ENCODE measurements at regions not wholly inside any gene's neighbourhood (a gene's known extent, or its start where the extent isn't known, plus 50 kb on each side); places are given as distances from the start of the nearest gene placed in this dataset.

DNA sequence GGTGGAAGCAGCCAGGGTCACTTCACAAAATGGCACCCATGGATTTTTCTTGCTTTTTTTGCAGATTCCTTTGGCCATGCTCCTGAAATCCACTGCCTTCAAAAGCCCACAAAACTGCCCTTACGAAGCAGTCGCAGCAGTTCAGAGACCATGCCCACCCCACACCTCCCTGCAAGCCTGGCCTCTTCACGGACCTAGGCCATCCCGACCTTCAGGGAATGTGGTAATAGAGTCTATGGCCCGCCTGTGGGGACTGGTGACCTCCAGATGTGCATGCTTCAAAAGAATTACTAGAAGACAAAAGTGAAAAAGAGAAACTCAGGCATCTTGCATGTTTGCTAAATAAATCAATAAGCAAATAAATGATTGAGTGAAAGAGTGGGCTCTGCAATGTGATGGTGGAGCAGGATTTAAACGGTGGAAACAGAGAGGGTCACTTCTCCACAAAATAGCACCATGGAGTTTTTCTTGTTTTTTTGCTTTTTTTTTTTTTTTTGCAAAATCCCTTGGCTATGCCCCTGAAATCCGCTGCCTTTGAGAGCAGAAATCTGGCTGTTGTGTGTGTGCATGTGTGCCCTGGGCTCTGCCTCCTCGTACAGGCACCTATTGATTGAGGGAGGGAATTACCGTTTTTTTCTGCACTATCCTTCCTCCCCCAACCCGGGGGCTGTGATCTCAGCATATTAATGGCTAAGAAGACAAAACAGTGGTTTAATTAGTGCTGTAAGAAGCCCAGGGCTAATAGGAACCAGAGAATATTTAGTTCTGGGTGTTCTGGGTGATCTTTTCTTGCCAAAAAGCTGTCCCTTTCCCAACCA is 107.4 kb downstream of the PXDC1 start:
- DNase-seq (ENCODE audit: low read depth in 4 of 4, low spot score in 3 of 4), result no peak

DNA sequence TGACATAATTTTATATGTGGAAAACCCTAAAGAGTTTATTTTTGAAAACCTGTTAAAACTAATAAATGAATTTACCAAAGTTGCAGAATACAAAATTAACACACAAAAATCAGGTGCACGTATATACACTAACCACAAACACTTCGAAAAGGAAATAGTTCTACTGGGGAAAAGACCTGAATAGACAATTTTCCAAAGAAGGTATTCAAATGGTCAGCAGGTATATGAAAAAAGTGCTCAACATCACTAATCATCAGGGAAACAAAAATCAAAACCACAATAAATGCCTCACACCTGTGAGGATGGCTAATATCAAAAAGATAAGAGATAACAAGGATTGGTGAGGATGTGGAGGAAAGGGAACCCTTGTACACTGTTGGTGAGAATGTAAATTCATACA is 110.6 kb downstream of the PXDC1 start:
- no peak for DNase-seq (ENCODE audit: low read depth in 4 of 4, low spot score in 3 of 4)

DNA sequence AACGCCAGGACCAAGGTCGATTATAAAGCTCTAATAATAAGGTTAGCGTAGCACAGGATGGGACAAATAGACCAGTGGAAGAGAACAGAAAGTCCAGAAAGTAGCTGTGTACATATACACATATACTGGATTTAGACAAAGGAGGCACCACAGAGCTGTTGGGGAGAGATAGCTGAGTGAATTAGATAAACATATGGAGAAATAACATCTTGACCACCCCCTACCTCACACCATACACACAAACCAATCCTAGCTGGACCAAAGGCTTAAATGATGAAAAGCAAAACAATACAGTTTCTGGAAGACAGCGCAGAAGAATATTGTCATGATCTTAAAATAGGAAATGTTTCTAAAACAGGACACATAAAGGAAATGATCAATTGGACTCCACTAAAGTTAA is 112.9 kb downstream of the PXDC1 start:
- no peak for DNase-seq (ENCODE audit: low read depth in 4 of 4, low spot score in 3 of 4)

DNA sequence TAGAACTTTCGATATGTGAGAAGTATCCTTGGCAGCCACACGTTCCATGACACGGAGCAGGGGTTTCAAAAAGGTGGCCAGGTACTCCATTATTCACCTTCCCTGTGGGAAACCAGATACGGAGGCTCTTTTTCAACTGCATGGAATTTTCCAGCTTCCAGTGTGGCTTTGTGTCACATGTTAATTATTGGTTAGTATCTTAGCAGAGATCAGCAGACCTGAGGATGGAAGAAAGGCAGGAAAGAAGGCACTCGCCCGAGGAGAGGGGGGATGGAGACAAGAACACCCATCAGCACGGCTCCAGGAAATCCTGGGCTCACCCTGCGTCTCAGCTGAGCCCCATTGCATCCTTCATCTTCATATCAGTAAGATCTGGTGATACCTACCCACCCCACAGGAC is 115.5 kb downstream of the PXDC1 start:
- no peak for DNase-seq (ENCODE audit: low read depth in 4 of 4, low spot score in 3 of 4)

DNA sequence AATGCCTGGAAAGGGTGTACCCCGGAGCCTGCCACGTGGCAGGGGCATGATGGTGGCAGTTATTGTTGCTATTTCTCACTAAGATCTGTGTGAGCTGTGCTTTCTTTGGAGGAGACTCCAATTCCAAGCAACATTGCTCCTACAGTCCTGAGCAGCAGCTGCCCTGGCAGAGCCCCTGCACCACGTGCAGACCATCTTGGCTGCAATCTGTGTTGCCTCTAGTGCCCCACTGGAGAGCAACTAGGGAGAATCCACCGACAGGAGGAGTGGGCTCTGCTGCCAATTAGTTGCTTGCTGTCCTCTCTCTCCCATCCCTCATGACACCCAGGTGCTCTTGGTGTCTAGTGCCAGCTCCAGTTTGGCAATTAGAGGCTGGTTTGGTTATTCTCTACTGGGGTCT is 116.0 kb downstream of the PXDC1 start:
- DNase-seq (ENCODE audit: low read depth in 4 of 4, low spot score in 3 of 4), result no peak

DNA sequence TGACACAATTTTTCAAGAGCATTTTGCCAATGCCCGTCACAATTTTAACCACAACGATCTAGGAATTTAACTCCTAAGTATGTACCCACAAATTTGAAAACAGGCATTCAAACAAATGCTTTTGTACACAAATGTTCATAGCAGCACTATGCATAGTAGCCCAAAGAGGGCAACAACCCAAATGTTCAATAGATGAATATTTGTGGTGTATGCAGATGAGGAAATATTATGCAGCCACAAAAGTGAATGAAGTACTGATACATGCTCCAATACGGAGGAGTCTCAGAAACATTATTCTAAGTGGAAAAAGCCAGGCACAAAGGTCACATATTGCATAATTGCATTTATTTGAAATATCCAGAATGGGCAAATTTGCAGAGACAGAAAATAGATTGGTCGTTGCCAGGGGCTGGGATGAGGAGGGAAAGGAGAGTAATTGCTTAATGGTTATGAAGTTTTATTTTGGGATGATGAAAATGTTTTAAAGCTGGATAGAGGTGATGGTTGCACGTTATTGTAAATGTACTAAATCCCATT is 117.2 kb downstream of the PXDC1 start:
- no peak for DNase-seq (ENCODE audit: low read depth in 4 of 4, low spot score in 3 of 4)

DNA sequence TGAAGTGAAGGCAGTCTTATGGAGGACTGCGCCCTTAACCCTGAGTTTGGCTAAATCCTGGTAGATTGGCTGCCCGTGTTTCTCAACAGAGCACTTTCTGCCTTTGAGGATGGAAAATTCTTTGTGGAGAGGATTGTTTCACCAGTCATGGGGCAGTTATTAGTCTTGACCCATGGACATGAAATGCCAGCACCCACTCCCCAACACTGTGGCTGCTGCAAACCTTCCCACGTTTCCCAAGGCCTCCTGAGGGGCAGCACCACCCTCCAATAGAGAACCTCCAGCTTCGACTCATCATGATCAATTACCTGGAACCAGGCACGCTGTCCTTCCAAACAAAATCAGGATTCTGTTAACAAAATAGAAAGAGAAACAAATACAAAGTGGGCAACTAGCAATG is 117.8 kb downstream of the PXDC1 start:
- DNase-seq (ENCODE audit: low read depth in 4 of 4, low spot score in 3 of 4), result no peak

DNA sequence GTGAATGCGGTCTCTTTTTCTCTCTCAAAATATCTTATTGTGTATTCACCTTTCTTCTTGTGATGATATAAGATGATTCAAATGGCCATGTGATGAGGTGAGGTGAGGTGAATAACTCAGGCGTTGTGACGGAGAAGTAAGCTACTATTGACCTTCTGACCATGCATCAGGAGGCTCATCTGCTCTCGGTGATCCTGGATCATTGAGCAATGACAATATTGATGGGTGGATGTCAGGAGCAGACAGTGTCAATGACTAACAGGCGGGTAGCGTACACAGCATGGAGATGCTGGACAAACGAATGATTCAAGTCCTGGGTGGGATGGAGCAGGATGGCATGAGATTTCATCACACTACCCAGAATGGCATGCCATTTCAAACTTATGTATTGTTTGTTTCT is 119.6 kb downstream of the PXDC1 start:
- DNase-seq (ENCODE audit: low read depth in 4 of 4, low spot score in 3 of 4), result no peak

DNA sequence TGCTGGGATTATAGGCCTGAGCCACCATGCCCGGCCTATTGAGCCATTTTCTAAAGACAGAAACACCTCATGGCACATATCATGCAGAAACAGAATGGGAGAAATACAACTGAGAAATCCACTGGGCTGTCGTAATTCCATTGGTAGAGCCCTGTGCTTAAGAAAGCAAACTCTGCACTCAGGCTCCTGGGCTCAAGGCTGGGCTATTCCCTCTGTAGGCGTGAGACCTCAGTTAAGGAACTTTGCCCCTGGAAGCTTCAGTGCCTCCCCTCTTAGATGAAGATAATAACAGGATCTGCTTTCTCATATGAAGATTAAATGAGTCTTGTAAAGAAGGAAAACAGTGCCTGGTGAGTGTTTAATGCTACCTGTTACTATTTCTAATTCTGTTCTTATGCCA is 120.3 kb downstream of the PXDC1 start:
- no peak for DNase-seq (ENCODE audit: low read depth in 4 of 4, low spot score in 3 of 4)

DNA sequence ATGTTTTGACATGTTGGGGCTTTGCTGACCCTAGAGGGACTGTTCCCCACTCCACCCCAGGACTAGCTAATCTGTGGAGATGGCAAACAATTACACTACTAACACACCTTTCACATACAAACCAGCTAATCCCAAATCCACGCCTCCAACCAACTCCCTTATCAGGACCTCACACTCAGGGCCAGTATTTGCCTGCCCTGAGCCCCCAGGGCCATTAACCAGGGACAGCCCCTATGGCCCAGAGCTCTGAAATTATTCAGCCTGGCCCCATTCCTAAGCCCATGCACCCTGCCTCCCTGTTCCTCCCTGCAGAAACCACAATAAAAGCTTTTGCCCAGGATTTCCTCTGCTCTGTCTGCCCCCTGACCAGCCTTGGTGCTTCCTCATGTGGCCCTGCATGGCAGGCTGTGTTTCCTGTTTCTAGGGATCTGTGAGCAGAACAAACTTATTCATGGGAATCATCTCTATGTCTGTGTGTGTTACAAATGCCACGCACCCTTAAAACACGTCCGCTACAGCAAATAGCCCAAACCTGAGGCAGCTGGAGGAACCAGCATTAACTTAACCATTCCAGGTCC is 121.2 kb downstream of the PXDC1 start:
- no peak for DNase-seq (ENCODE audit: low read depth in 4 of 4, low spot score in 3 of 4)

DNA sequence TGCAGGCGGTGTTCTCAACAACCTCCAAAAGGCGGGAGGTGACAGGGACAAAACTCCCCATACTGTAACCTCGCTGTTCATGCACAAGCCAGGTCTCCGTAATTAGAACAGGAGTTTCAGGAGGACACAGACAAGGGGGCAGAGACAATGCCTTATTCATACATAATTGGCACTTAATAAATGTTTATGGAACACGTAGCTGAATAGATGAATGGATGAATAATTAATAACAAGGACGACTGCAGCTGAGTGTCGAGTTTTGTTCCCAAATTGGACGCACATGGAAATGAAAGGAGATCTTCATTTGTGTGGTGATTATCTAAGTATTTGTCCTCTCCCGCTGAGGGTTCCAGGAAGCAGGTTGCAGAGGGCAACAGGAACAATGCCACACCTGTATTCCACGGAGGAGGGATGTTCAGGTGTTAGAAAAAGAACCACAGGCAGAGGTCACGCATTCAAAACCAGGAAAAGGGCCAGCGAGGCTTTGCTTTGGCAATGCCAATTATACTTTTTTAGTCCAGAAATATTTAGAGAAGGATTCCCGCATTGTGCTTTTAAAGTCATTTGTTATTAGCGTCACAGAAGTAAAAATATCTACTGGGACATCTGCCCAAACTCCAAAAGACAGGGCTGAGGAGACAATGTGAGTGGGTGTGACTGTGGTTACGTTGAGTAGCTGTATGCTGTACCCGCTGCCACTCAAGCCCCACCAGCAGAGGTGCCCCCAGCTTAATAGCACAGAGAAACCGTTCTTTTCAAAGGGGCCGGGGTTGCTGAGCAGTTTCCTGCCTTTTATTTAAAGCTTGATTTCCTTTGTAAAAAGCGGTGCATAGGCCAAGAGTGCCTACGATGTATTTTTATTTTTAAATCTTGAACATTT is 123.3 kb downstream of the PXDC1 start:
- DNase-seq (ENCODE audit: low read depth in 4 of 4, low spot score in 3 of 4), result no peak

DNA sequence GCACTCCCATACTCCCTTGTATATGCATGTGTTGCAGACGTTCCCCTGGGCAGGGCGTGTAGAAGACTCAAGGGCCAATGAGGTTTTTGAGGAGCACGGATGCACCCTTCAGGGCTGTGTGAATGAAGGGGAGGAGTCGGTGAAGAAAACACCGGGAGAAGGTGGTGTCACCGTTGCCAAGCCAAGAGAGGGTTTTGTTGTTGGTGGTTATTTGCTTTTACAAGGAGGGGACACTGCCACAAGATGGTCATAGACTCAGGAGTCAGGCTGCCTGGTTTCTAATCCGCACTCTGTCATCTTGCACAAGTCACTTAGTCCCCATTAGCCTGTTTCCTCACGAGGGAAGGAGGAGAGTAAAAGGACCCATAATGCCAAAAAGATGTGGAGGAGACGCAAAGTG is 124.0 kb downstream of the PXDC1 start:
- DNase-seq (ENCODE audit: low read depth in 4 of 4, low spot score in 3 of 4), result no peak

DNA sequence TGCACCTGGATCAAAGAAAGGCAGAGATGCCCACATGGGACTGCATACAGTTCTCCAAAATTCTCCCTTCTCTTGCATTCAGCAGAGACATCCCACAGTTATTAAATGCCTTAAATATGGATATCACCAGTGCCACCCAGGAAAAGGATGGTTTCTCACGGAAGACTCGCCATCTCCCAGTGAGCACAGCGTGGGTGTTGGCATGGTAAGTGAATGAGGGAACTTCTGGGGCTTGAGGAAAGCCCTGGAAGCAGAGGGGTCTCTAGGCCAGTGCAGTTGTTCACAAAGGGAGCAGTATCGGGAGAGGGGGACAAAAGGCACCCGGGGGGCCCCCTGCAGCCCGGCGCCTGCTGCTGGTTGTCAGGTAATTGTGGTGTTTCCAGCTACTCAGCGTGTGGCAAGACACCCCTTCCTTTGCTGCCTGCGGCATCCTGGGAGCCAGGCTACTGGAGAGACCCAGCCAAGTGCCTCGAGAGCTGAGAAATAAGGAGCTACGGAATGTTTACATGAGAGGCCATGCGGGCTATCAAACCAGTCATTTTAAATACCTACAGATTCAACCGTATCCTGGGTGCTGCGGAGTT is 125.4 kb downstream of the PXDC1 start:
- no peak for DNase-seq (ENCODE audit: low read depth in 4 of 4, low spot score in 3 of 4)

DNA sequence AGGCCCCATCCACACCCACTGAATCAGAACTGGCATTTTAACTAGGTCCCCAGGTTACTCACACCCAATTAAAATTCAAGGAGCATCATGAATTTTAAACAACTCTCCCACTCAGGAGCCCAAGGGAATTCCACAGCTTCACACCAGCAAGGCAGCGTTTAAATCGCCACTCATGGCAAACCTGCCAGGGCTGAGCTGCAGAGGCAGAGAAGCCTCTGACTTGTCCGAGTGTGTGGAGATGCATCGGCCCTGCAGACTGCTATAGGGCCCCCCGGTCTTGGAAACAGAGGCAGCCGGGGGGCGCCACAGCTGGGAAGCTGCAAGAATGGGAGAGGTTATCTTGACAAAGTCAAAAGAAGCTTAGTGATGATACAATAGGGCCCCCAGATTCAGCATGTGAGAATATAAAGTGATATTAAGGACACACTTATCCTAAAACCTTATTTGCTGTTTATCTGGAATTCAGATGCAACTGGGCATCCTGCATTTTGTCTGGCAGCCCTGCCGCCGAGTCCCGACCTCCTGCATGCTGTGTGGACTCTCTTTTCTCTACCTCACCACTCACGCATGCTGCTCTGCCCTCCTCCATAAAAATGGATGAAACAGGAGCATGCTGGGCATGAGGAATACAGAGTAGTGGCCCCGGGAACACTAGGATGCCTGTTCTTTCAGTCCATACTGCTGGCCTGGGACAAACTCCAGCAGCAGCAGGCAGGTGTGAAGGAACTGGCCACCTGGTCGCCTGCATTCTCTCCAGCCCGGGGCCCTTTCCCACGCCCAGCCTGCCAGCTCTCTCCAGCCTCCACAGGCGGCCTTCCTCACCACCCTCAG is 126.1 kb downstream of the PXDC1 start:
- DNase-seq (ENCODE audit: low read depth in 4 of 4, low spot score in 3 of 4), result no peak

DNA sequence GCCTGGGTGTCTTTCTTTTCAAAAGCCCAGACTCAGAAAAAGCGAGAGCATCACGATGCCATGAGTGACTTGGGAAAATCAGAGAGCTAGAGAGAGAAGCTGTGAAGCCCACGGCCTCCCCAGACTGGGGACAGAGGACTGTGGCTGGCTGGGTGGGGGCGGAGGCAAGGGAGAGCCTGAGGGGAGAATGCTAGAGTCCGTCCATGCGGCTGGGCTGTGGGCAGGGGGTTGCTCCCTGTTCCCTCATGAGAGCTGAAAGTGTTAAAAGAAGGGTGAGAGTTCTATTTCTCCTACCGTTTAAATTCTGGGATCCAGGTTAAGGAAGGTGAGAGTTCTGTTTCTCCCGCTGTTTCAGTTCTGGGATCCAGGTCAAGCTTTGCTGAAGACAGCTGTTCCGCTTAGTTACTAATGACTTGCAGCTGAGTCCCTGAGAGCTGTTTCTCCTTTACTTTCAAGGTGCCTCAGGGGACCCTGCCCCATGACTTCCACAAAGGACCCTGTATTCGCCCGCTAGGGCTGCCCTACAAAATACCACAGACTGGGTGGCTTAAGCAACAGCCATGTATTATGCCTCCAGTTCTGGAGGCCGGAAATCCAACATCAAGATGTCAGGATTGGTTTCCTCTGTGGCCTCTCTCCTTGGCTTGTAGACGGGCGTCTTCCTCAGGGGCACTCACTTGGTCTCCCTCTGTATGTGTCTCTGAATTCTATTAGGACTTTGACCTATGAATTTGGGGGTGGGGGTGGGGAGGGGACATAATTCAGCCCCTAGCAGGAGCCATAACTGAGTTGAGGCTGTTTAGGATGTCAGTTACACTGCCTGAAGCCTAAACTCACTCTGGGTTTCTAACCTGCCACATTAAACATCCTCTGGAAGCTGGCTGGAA is 127.0 kb downstream of the PXDC1 start:
- no peak for DNase-seq (ENCODE audit: low read depth in 4 of 4, low spot score in 3 of 4)

DNA sequence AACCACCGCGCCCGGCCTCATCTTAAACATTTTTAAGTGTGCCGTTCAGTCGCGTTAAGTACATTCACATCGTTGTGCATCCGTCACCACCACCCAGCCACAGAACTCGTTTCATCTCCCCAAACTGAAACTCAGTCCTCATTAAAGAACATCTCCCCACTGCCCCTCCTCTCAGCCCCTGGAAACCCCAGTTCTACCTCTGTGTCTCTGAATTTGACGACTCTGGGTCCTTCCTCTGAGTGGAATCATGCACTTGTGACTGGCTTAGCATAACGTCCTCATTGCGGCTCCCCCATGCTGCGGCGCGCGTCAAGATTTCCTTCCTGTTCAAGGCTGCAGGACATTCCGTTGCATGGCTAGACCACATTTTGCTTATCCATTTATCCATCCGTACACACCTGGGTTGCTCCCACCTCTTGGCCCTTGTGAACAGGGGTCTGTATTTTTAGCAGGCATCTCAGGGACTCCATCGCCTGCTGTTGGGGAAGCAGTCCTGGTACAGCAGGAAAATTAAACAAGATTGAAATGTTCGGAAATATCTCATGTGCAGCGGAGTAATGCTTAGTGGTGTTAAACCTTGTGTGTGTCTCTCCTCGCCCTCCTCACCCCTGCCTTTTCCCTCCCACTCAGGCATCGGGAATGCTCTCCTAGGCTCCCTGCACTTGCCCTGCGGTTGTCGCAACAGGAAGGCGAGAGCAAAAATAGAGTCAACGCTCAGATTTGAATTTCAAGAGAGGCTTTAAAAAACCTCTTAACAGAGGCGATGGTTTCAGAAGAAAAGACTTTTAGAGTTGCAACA is 127.9 kb downstream of the PXDC1 start:
- no peak for DNase-seq (ENCODE audit: low read depth in 4 of 4, low spot score in 3 of 4)

DNA sequence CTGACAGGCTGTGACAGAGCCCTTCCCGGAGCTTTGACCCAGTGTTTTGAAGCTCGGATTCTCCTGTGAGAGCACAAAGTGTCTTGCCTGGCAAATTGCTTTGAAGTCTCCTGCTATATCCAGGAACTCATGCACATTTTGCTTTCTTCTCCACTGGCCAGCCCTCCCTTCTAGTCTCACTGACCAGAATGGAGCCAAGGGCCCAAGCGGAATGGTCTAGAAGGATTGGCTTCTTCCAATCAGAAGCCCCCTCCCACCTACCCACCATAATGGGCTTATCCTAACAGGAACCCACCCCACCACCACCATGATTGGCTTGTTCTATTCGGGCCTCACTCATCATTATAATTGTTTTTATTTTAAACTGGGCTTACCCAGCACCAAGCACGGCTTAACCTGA is 130.1 kb downstream of the PXDC1 start:
- DNase-seq (ENCODE audit: low read depth in 4 of 4, low spot score in 3 of 4), result no peak

DNA sequence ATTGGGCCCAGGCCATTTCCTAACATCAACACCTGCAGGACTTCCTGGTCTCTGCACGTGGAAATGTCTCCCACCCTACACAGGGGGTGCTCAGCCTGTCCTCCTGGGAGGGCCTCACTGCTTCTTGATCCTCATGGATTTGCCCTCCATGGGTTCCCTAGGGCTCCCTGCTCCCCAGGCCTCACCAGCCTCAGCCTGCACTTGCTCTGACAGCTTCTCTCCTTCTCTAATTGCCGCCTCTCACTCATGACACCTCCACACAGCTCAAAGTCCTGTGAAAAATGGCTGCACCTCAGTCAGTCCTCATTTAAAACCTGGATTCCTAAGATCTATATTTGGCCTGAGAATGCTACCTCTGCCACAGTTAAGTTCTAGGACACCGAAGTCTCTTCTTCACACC is 130.6 kb downstream of the PXDC1 start:
- DNase-seq (ENCODE audit: low read depth in 4 of 4, low spot score in 3 of 4), result no peak

Data from left renal pelvis (tissue), 4 donors.